IMR-90 (cell line): ENCODE measurements at regions not wholly inside any gene's neighbourhood (a gene's known extent, or its start where the extent isn't known, plus 50 kb on each side); places are given as distances from the start of the nearest gene placed in this dataset.

Experiments used
- ATAC-seq: fragments of 200-7000 bp; cut with Tn5 transposase; 2 replicates; pipeline ENCODE4 v1.9.1; 2020; ENCODE audit warnings: low read depth, mild to moderate bottlenecking, moderate library complexity
- BruUV-seq: library from RNA; stranded (reverse); fragments of 400-500 nt; replicated peaks from 2 replicates; lab custom pipeline; 2021; lab: Mats Ljungman, UMichigan
- CTCF ChIA-PET: fragments of 300-600 bp; formaldehyde crosslinking; extraction: SDS; loops from one replicate; lab custom pipeline; 2021; ENCODE audit warnings: antibody characterized with exemption; lab: Yijun Ruan, JAX
- POLR2A ChIA-PET: fragments of 300-600 bp; sonication (Branson Sonifier 250); formaldehyde crosslinking; loops from one replicate; lab custom pipeline; 2022; ENCODE audit warnings: antibody characterized with exemption; ENCODE audit not compliant: unreplicated experiment; lab: Charles Lee
- DNase-seq: peaks from one replicate; pipeline ENCODE4 v3.0.0; 2013
- H2AFZ ChIP-seq: replicated peaks from 2 replicates; pipeline ENCODE3; 2013; ENCODE audit warnings: low read length, mild to moderate bottlenecking; ENCODE audit not compliant: poor library complexity
- H2AK5ac ChIP-seq: 2 replicates; pipeline ENCODE4 v1.6.1; 2013; ENCODE audit warnings: low read depth, low read length, inconsistent platforms
- H2AK9ac ChIP-seq: replicated peaks from 2 replicates; pipeline ENCODE3; 2013; ENCODE audit warnings: mild to moderate bottlenecking, low read depth, low read length, moderate library complexity; ENCODE audit not compliant: poor library complexity
- H2BK120ac ChIP-seq: 2 replicates; pipeline ENCODE4 v1.6.1; 2013; ENCODE audit warnings: low read depth, low read length, inconsistent platforms
- H2BK15ac ChIP-seq: 3 replicates; pipeline ENCODE4 v1.6.1; 2013; ENCODE audit warnings: low read depth, low read length, inconsistent platforms
- H2BK20ac ChIP-seq: 2 replicates; pipeline ENCODE4 v1.6.1; 2013; ENCODE audit warnings: low read depth, mild to moderate bottlenecking, inconsistent platforms, low read length, moderate library complexity
- H2BK5ac ChIP-seq: 2 replicates; pipeline ENCODE4 v1.6.1; 2013; ENCODE audit warnings: mild to moderate bottlenecking, low read depth, low read length, inconsistent platforms; ENCODE audit not compliant: poor library complexity, severe bottlenecking
- H3K14ac ChIP-seq: replicated peaks from 2 replicates; pipeline ENCODE4 v1.6.1; 2013; ENCODE audit warnings: low read depth, low read length, inconsistent platforms
- H3K18ac ChIP-seq: 2 replicates; pipeline ENCODE4 v1.6.1; 2013; ENCODE audit warnings: low read depth, low read length, control low read depth
- H3K23ac ChIP-seq: 2 replicates; pipeline ENCODE4 v1.6.1; 2013; ENCODE audit warnings: low read depth, low read length, inconsistent platforms
- H3K27ac ChIP-seq: 2 replicates; pipeline ENCODE4 v1.5.1; 2013; ENCODE audit warnings: mild to moderate bottlenecking, control low read depth, low read length; ENCODE audit not compliant: insufficient read depth
- H3K27me3 ChIP-seq: 2 replicates; pipeline ENCODE4 v1.6.1; 2013; ENCODE audit warnings: low read length; ENCODE audit not compliant: control insufficient read depth, insufficient read depth
- H3K36me3 ChIP-seq: 2 replicates; pipeline ENCODE4 v1.6.1; 2013; ENCODE audit warnings: low read length, mixed read lengths; ENCODE audit not compliant: control insufficient read depth, insufficient read depth
- H3K4ac ChIP-seq: 2 replicates; pipeline ENCODE4 v1.6.1; 2013; ENCODE audit warnings: low read depth, low read length, inconsistent platforms
- H3K4me1 ChIP-seq: 2 replicates; pipeline ENCODE4 v1.6.1; 2013; ENCODE audit warnings: low read length, mixed read lengths; ENCODE audit not compliant: control insufficient read depth, insufficient read depth
- H3K4me2 ChIP-seq: 2 replicates; pipeline ENCODE4 v1.6.1; 2013; ENCODE audit warnings: low read depth, mild to moderate bottlenecking, control low read depth, low read length, moderate library complexity
- H3K4me3 ChIP-seq: 2 replicates; pipeline ENCODE4 v1.5.1; 2013; ENCODE audit warnings: low read depth, mild to moderate bottlenecking, control low read depth, low read length, moderate library complexity; ENCODE audit not compliant: insufficient read depth
- H3K56ac ChIP-seq: 2 replicates; pipeline ENCODE4 v1.6.1; 2013; ENCODE audit warnings: low read length, inconsistent platforms; ENCODE audit not compliant: insufficient read depth; ENCODE audit errors: extremely low read depth
- H3K79me1 ChIP-seq, 2 experiments: 2 replicates each; pipeline ENCODE4 v1.6.1; 2013; ENCODE audit warnings: low read length in 2 of 2, inconsistent platforms in 1 of 2, low read depth in 1 of 2
- H3K9ac ChIP-seq: 2 replicates; pipeline ENCODE4 v1.6.1; 2013; ENCODE audit warnings: low read depth, low read length, control low read depth
- H3K9me1 ChIP-seq: 2 replicates; pipeline ENCODE4 v1.6.1; 2013; ENCODE audit warnings: low read length, inconsistent platforms; ENCODE audit not compliant: insufficient read depth
- H3K9me3 ChIP-seq: 2 replicates; pipeline ENCODE4 v1.6.1; 2013; ENCODE audit warnings: low read length; ENCODE audit not compliant: control insufficient read depth, insufficient read depth
- H4K20me1 ChIP-seq: 2 replicates; pipeline ENCODE4 v1.6.1; 2013; ENCODE audit warnings: low read length, inconsistent platforms; ENCODE audit not compliant: insufficient read depth
- H4K5ac ChIP-seq: 2 replicates; pipeline ENCODE4 v1.6.1; 2013; ENCODE audit warnings: mild to moderate bottlenecking, low read depth, low read length, control low read depth
- H4K8ac ChIP-seq, 2 experiments: 2 replicates each; pipeline ENCODE4 v1.6.1; 2013; ENCODE audit warnings: low read depth in 2 of 2, low read length in 2 of 2, control low read depth in 1 of 2, inconsistent platforms in 1 of 2
- H4K91ac ChIP-seq: 2 replicates; pipeline ENCODE4 v1.6.1; 2013; ENCODE audit warnings: low read depth, low read length, inconsistent platforms; ENCODE audit not compliant: insufficient read depth
- FOS ChIP-seq: fragments of 150-350 bp; IDR thresholded peaks from 2 replicates; pipeline ENCODE4 v1.6.1; 2016; ENCODE audit warnings: low read depth, low read length
- MXI1 ChIP-seq: IDR thresholded peaks from 2 replicates; pipeline ENCODE4 v1.6.1; 2012; ENCODE audit warnings: low read depth, mild to moderate bottlenecking, low read length, moderate library complexity, borderline replicate concordance
- RAD21 ChIP-seq: IDR thresholded peaks from 2 replicates; pipeline ENCODE4 v1.6.1; 2012; ENCODE audit warnings: low read length, improper control_type of control experiment
- WGBS, 2 experiments: methylation state at CpG; one replicate each; pipeline versions ENCODE4 v1.1.5 to v1.1.7; 2013; ENCODE audit warnings: missing lambda C conversion rate in 2 of 2; ENCODE audit not compliant: insufficient read length in 1 of 2; ENCODE audit errors: extremely low coverage in 2 of 2; 5-methylcytosine and 5-hydroxymethylcytosine counted together
- dilution Hi-C: fragments of 300-500 bp; cut with HindIII; formaldehyde crosslinking; loops from one replicate; pipeline ENCODE4 v1.14.3; 2018; ENCODE audit warnings: low sequenced_read_pairs; ENCODE audit not compliant: unreplicated experiment
- in situ Hi-C: fragments of 300-500 bp; cut with MboI; formaldehyde crosslinking; loops from 3 replicates; pipeline ENCODE4 v1.14.3; 2019; ENCODE audit warnings: low sequenced_read_pairs, inconsistent platforms, mixed read lengths
- intact Hi-C: fragments of 100-400 bp; cut with micrococcal nuclease; formaldehyde crosslinking; loops from 2 replicates; pipeline ENCODE4 v1.10.0; 2022

- no peak overlapping the region for H4K5ac ChIP-seq
- no peak overlapping the region for H3K14ac ChIP-seq
- no peak for ATAC-seq
- H3K4me1 ChIP-seq: peaks cover 6% of the 10 kb centered on the region; the same call in 1 of the 2 replicates
- no peak overlapping the region for H2BK120ac ChIP-seq
- H3K56ac ChIP-seq: no peak overlapping the region
- intact Hi-C loops (no loop called here), in situ Hi-C loops (no loop called here), dilution Hi-C loops (no loop called here)
- no peak overlapping the region for H3K9ac ChIP-seq
- no peaks in the 10 kb centered on the region for H3K9me1 ChIP-seq
- TF ChIP-seq FOS (no peak), RAD21 (no peak), MXI1 (no peak)
- H2BK15ac ChIP-seq: peak overlapping the region; percentile 28; the same call in 1 of the 3 replicates
- no peak overlapping the region for H3K18ac ChIP-seq
- peaks cover 7% of the 10 kb centered on the region; the same call in 1 of the 2 replicates for H3K9me3 ChIP-seq
- peak overlapping the region; percentile 7; the same call in 1 of the 2 replicates for H2AK5ac ChIP-seq
- H2AFZ ChIP-seq: no peak overlapping the region
- no peak overlapping the region for H3K27ac ChIP-seq
- no peak overlapping the region for H4K91ac ChIP-seq
- H2BK5ac ChIP-seq: no peak overlapping the region
- DNase-seq: no peak
- WGBS, 2 experiments: no CpG with 5 or more reads among the region's 3 CpGs
- 0 out of 2 replicates have a peak overlapping the region, but pooled peaks have one; percentile 15 for H3K4ac ChIP-seq
- ChIA-PET CTCF (interaction anchor here (0.5 kb wide), 1 partner anchor 887 kb away, joined by 3 read pairs; no protein-coding TSS in a partner anchor), POLR2A (no interaction called here)
- H3K36me3 ChIP-seq: no peaks in the 10 kb centered on the region
- no TSS peak for BruUV-seq
- no peaks in the 10 kb centered on the region for H3K79me1 ChIP-seq
- H3K27me3 ChIP-seq: no peaks in the 10 kb centered on the region
- no peak overlapping the region for H4K8ac ChIP-seq
- no peak overlapping the region for H2AK9ac ChIP-seq
- H3K4me2 ChIP-seq: no peak overlapping the region
- no peak overlapping the region for H3K4me3 ChIP-seq
- H2BK20ac ChIP-seq: no peak overlapping the region
- H3K23ac ChIP-seq: no peak overlapping the region
- no peaks in the 10 kb centered on the region for H4K20me1 ChIP-seq
These were observed 119.6 kb upstream of the PITX1 start for GRCh38 chr5:135153661-135154060.
